Body of pancreas (tissue), 4 donors: ENCODE measurements at regions not wholly inside any gene's neighbourhood (a gene's known extent, or its start where the extent isn't known, plus 50 kb on each side); places are given as distances from the start of the nearest gene placed in this dataset.

Experiments used
- POLR2A ChIP-seq, 3 donors: fragments of 450-650 bp; IDR thresholded peaks; one replicate each; pipeline ENCODE4 v1.6.1; 2016; ENCODE audit warnings: antibody characterized with exemption in 3 of 3, mild to moderate bottlenecking in 2 of 3
- TF ChIP-seq, protein P1 (sequence below), 7 experiments: fragments of 450-650 bp in 4 of 7; fragments of 200-600 bp in 3 of 7; sonication (generic) in 3 of 7; IDR thresholded peaks; one replicate each; pipeline ENCODE4 v1.5.1; 2016 to 2019; ENCODE audit warnings: antibody characterized with exemption in 7 of 7

GRCh38 chr2:17258861-17259260 is 259.4 kb downstream of the RAD51AP2 start:
- TF ChIP-seq, protein P1, sequence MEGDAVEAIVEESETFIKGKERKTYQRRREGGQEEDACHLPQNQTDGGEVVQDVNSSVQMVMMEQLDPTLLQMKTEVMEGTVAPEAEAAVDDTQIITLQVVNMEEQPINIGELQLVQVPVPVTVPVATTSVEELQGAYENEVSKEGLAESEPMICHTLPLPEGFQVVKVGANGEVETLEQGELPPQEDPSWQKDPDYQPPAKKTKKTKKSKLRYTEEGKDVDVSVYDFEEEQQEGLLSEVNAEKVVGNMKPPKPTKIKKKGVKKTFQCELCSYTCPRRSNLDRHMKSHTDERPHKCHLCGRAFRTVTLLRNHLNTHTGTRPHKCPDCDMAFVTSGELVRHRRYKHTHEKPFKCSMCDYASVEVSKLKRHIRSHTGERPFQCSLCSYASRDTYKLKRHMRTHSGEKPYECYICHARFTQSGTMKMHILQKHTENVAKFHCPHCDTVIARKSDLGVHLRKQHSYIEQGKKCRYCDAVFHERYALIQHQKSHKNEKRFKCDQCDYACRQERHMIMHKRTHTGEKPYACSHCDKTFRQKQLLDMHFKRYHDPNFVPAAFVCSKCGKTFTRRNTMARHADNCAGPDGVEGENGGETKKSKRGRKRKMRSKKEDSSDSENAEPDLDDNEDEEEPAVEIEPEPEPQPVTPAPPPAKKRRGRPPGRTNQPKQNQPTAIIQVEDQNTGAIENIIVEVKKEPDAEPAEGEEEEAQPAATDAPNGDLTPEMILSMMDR (IDR thresholded peaks at IDR 0.05), result no peak
- no peak for TF ChIP-seq POLR2A (IDR thresholded peaks at IDR 0.05)
